Left lung (tissue), 4 donors: ENCODE measurements at regions not wholly inside any gene's neighbourhood (a gene's known extent, or its start where the extent isn't known, plus 50 kb on each side); places are given as distances from the start of the nearest gene placed in this dataset.

Experiments used
- ATAC-seq: fragments of 200-7000 bp; cut with Tn5 transposase; one replicate; pipeline ENCODE4 v1.9.1; 2020; ENCODE audit warnings: moderate library complexity
- DNase-seq, 4 donors: peaks; one replicate each; pipeline ENCODE4 v3.0.0-alpha.2; 2013 to 2020
- H3K27ac ChIP-seq, 2 donors: fragments of 200-600 bp; sonication (generic) in 1 of 2; one replicate each; pipeline versions ENCODE4 v1.5.0 to v1.8.0; 2020 to 2021
- H3K27me3 ChIP-seq, 2 donors: fragments of 200-600 bp; sonication (generic) in 1 of 2; one replicate each; pipeline versions ENCODE4 v1.5.0 to v1.8.0; 2020 to 2021
- H3K36me3 ChIP-seq, 2 donors: fragments of 200-600 bp; sonication (generic) in 1 of 2; one replicate each; pipeline versions ENCODE4 v1.5.0 to v1.8.0; 2020 to 2021
- H3K4me1 ChIP-seq, 2 donors: fragments of 200-600 bp; one replicate each; pipeline ENCODE4 v1.8.0; 2021
- H3K4me3 ChIP-seq, 2 donors: fragments of 200-600 bp; sonication (generic) in 1 of 2; one replicate each; pipeline versions ENCODE4 v1.5.0 to v1.8.0; 2020 to 2021; ENCODE audit warnings: mild to moderate bottlenecking in 1 of 2
- H3K9me3 ChIP-seq, 2 donors: fragments of 200-600 bp; sonication (generic) in 1 of 2; one replicate each; pipeline versions ENCODE4 v1.5.0 to v1.8.0; 2020 to 2021
- CTCF ChIP-seq, 2 donors: fragments of 200-600 bp; sonication (generic) in 1 of 2; IDR thresholded peaks; one replicate each; pipeline versions ENCODE4 v1.5.0 to v1.8.0; 2021; ENCODE audit warnings: antibody characterized with exemption in 2 of 2
- intact Hi-C, 2 donors: fragments of 100-400 bp; cut with DNase I; formaldehyde crosslinking; loops; one replicate each; pipeline versions ENCODE4 v1.11.2 to v1.14.2; 2022
- donor health status: DM: no; HTN: yes; CAD: no.
- donor health status: DM: no; HTN: no; CAD: no.

- Histone ChIP-seq H3K27ac (no peak overlapping the region), H3K4me1 (no peaks in the 10 kb centered on the region), H3K9me3 (peaks cover 0 to 2% of the 10 kb centered on the region in 2 donors), H3K4me3 (no peak overlapping the region), H3K36me3 (no peaks in the 10 kb centered on the region), H3K27me3 (no peaks in the 10 kb centered on the region)
- DNase-seq = no peak
- TF ChIP-seq CTCF (IDR thresholded peaks at IDR 0.05) = no peak
- intact Hi-C loops = no loop called here
- no peak for ATAC-seq
These were observed 293.8 kb upstream of the RGS17 start for GRCh38 chr6:153424719-153425400.

- no peaks in the 10 kb centered on the region for H3K36me3 ChIP-seq
- no peak overlapping the region for H3K4me3 ChIP-seq
- TF ChIP-seq CTCF (IDR thresholded peaks at IDR 0.05) = no peak
- DNase-seq (no peak), ATAC-seq (no peak)
- peaks cover 0 to 18% of the 10 kb centered on the region in 2 donors for H3K9me3 ChIP-seq
- no peaks in the 10 kb centered on the region for H3K4me1 ChIP-seq
- H3K27me3 ChIP-seq = no peaks in the 10 kb centered on the region
- no peak overlapping the region for H3K27ac ChIP-seq
- intact Hi-C loops = no loop called here
These were observed 281.4 kb upstream of the RGS17 start for GRCh38 chr6:153412519-153412918.

GRCh38 chr6:153411070-153411648 lies 280.1 kb upstream of the RGS17 start:
- H3K4me1 ChIP-seq = no peaks in the 10 kb centered on the region
- no peak for TF ChIP-seq CTCF (IDR thresholded peaks at IDR 0.05)
- DNase-seq (no peak), ATAC-seq (no peak)
- no peaks in the 10 kb centered on the region for H3K27me3 ChIP-seq
- H3K36me3 ChIP-seq = no peaks in the 10 kb centered on the region
- no peak overlapping the region for H3K4me3 ChIP-seq
- no peak overlapping the region for H3K27ac ChIP-seq
- intact Hi-C loops = no loop called here
- peaks cover 0 to 18% of the 10 kb centered on the region in 2 donors for H3K9me3 ChIP-seq

GRCh38 chr6:153405931-153406330 lies 274.8 kb upstream of the RGS17 start:
- H3K4me1 ChIP-seq = no peaks in the 10 kb centered on the region
- H3K4me3 ChIP-seq = no peak overlapping the region
- H3K9me3 ChIP-seq = no peaks in the 10 kb centered on the region
- H3K36me3 ChIP-seq = no peaks in the 10 kb centered on the region
- ATAC-seq (no peak), DNase-seq (no peak)
- no peak for TF ChIP-seq CTCF (IDR thresholded peaks at IDR 0.05)
- intact Hi-C loops = no loop called here
- no peaks in the 10 kb centered on the region for H3K27me3 ChIP-seq
- no peak overlapping the region for H3K27ac ChIP-seq

GRCh38 chr6:153401751-153402150 lies 270.7 kb upstream of the RGS17 start:
- TF ChIP-seq CTCF (IDR thresholded peaks at IDR 0.05) = no peak
- Histone ChIP-seq H3K4me3 (no peak overlapping the region), H3K36me3 (no peaks in the 10 kb centered on the region), H3K4me1 (no peaks in the 10 kb centered on the region), H3K27me3 (no peaks in the 10 kb centered on the region), H3K9me3 (no peaks in the 10 kb centered on the region), H3K27ac (no peak overlapping the region)
- DNase-seq = no peak
- intact Hi-C loops = no loop called here
- ATAC-seq = peak; percentile 45
